ENCODE measurements at regions not wholly inside any gene's neighbourhood (a gene's known extent, or its start where the extent isn't known, plus 50 kb on each side); places are given as distances from the start of the nearest gene placed in this dataset.

- DNase-seq: no peak
These were observed 525.6 kb upstream of the CAMK1G start for GRCh38 chr1:209057901-209058300.

DNA sequence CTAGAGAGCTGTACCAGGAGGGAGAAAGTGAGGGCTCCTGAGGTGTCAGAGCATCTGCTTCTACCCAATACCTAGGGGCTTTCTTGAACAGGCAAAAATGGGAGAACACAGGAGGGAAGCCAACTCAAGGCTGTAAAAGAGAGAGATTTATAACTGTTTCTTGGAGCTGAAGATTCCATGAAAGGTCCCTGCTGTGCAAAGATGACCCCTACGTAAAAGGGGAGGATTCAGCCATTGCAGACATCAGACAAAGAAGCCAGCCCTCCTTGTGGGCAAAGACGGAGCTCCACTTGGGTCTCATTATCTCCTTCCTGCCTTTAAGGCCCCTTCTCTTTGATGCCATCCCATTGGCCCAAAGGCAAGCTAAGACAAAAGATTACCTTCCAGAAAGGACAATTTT lies 524.1 kb upstream of the CAMK1G start:
- DNase-seq: no peak

GRCh38 chr1:209059981-209060380 lies 523.5 kb upstream of the CAMK1G start:
- DNase-seq: no peak

DNA sequence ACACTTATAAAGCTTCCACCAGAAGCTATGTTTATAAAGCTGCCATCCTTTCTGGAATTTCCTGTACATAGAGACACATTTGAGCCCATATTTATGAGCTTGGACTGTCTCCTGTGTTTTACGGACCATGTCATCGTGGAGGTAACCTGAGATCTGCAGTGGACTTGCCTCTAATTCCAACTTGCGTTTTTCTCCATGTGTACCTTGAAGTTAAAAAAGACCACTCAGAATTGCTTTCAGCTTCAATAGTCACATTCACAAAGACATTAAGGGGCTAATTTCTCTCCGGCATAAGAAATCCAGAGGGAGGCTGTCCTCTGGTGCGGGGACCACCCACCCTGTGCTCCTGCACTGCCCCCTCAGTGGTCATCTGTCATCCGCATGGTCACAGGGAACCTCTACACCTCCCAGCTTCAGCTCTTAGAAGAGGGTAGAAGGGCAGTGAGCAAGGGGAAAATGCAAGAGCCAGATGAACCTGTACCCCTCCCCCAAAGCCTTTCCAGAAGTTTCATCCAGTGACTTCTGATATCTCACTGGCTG lies 521.4 kb upstream of the CAMK1G start:
- no peak for DNase-seq

GRCh38 chr1:209062863-209063262 lies 520.7 kb upstream of the CAMK1G start:
- no peak for DNase-seq

DNA sequence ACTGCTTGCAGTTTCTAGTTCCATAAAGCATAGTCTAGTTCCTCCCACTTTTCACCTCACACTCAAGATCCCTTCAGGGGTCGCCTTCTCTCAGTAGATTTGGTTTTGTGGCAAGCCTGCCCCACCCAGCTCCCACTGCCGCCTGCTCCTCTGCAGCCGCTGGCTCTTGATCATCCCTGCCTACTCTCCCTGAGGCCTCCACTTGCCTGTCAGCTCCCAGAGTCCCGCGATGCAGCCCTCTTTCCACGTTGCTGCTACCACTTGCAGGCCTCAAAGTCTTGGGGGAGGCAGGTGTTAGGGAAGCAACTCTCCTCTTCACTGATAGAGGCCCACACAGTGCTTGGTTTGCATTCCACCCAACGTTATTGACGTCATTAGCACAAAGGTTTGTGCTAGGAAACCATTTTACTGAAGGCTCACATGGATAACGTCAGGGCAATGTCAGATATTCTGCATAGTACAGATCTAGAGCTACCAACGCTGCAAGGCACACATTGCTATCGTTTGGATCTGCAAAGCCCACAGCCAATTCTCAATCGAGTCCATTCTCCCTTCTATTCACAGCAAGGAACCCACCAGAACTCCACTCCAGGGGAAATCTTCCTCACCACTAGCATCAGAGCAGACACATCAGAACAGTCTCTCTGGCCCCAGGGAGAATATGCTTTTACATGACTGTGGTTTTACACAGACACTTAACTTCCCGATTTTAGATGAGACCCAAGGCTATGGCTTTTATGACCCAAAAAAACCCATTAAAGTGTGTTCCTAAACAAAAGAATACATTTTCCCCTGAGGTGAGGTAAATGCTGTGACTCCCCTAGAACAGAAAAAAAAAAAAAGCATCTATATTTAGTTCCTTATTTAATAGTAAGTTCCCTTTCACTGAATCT lies 519.5 kb upstream of the CAMK1G start:
- peak in 1 of 51 donors; percentile 6 for DNase-seq

GRCh38 chr1:209064850-209065706 lies 518.4 kb upstream of the CAMK1G start:
- DNase-seq: no peak

- no peak for DNase-seq
These were observed 511.0 kb upstream of the CAMK1G start for GRCh38 chr1:209072481-209072880.

DNA sequence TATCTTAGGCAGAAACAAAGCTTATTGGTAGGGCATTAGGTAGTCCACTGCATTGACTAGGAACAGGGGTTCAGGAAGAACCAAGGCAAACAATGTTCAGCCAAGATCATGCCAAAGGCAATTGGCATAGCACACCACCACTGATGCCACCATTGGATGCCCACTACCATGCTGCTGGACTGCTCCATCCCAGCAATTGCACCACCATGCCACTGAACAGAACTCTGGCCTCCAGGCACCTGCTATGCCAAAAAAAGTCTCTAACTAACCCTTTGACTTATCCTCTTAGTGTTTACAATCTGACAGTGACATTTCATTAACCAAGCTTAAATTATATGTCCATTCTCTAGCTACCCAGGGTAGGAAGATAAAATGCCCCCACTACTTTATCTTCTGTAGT lies 509.6 kb upstream of the CAMK1G start:
- DNase-seq: no peak

DNA sequence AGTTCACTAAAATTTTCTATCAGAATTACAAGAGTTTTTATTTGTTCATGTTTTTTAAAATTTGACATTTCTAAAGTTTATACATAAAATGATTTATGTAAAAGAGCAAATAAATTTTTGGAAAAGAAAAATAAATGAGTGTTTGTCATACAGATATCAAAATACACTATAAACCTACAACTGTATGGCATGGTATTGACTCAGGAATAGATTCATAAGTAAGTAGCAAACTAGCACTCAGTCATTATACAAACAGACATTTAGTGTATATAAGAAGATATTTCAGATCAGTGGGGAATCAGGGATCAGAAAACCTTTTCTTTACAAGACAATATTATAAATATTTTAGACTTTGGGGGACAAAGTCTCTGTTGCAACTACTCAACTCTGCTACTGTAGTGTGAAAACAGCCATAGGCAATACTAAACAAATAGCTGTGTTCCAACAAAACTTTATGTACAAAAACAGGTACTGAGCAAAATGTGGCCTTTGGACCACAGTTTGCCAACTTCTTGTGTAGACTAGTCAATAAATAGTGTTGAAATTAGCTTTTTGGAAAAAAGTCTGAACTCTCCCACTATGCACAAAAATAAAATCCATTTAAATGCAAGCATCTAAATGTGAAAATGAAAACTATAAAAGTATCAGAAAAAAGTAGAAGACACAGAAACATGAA lies 508.8 kb upstream of the CAMK1G start:
- DNase-seq: no peak

DNA sequence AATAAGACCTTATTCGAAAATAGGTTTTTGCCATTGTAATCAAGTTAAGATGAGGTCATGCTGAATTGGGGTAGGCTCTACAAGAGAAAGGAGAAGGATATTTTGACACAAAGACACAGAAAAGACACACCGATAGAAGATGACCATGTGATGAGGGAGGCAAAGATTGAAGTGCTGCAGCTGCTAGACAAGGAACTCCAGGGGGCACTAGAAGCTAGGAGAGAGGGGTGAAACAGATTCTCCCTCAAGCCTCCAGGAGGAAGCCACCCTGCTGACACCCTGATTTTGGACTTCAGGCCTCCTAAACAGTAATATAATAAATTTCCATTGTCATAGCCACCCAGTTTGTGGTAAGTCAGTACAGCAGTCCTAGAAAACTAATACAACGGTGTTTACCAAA lies 506.8 kb upstream of the CAMK1G start:
- no peak for DNase-seq

DNA sequence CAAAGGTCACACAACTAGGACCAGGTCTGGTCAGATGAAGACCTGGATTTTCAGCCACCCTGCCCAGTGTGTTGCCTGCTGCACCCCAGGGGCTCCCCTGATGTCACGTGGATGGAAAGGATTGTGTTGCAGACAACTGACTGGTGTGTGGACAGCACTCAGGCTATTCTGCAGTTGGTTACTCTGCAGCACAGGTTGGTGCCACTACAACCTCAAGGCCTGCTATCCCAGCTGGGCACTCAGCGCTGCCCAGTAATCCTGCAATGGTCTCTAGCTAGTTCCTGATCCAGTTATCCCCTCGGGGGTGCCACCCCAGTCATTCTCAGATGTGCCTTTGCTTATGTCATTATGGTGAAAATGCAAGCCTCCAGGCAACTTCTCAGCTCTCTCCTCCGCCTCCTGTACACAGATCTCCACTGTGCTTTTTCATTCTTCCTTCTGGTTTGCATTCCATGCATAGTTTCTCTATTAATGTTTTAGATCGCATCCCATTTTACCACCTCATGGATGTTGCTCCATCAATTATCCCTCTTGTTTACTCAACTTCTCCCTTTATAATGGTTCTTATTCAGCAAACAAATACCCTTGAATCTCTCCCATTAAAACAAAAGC lies 503.2 kb upstream of the CAMK1G start:
- no peak for DNase-seq

DNA sequence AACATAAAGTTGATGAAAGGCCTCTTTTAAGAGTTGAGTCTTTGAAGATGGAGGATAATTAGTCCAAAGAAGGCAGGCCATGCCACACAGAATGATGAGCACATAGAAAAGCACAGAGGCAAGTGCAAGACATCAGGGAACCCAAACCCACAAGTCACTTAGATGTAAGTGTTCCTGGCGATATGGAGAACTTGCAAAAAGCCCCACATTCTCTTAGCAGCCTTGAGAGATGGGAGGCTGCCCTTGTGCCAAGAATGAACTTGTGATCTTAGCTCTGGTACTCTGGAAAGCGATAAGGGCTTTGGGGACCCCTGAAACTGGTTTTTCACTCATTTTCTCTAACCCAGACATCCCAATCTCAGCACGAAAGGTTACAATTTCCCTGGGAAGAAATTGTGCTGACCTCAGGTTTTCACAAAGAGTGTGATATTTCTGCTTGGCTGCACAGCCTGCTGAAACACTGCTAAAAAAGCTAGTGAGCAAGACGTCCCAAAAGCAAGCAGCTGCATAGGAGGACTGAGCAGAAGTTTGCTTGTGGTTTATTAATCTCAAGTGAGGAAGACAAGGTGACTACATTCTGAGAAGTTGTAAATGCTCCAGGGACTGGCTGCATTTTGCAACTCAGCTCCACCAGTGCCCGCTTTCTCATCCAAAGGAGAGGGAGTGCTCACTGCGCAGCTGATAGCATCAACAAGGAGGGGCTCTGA lies 496.9 kb upstream of the CAMK1G start:
- DNase-seq: no peak

DNA sequence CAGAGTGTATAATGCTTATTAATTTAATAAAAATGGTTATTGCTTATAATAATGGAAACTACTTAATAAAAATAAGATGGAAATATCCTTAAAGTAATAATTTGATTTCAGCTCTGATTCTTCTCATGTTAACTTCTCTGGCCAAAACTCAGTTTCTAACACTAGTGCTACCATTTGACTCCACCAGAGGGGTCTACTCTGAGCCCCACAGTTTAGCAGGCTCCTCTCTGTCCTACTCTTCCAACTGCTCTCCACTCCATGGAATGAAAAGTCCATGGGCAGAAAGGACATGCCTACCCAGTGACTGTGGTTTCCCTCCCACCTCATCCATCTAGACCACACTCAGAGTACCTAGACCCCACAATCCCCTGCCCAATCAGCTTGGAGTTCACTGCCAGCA lies 489.1 kb upstream of the CAMK1G start:
- no peak for DNase-seq

DNA sequence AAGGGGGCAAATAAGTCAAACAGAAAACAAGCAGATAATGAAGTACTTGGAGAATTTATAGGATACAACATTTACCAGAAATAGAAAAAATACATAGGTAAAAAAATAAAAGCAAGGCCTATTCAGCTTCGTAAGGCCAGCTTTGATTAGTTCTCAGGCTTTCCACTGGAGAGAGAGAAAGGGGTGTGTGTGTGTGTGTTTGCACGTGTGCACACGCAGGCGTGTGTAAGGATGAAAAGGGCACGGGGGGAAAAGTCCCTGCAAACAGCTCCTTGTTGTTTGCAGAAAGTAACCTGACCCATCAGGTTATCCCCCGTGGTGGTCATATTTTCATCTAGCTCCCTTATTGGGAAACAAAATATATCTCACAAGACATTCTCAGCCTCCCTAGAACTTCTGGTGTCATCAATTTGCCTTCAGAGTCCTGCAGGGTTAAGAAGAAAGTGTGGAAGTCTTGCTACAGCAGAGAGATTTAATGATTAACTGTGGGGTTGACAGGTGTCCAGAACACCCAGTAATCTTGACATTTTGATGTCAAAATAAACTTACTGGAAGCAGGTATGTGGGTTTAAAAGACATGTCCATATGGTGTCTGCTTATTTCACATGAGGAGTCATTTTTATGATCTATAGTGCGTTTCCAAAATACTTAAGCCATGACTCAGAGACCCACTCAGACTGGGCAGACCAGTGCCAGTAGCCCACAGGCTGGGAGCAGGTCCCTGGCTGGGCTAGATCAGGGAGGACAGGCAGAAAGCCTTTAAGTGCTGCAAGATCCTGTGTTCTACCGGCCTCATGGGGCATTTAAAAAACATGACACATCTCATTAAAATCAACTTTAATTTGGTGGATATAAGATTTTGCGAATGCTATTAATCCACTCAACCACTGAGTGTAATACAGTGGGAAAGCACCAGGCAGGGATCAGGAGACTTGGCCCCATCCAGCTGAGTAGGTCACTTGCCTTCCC lies 487.6 kb upstream of the CAMK1G start:
- DNase-seq: no peak

DNA sequence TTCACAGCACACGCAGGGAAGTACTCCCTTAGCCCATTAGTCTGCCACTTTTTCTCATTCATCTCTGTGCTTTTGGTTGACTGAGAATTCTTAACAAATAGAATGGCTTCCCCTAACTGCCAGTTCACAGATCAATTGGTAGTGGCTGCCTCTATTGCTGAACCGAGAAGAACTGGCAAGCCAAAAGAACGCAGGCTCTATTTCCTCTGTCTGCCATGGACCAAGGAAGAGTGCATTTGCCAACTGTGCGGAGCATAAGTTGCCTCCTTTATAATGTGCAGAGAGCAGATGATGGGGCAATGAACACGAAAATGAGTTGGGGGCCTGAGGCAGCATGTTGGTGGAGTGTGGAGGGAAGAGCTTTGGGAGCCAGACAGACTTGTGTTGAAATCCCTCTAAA lies 483.1 kb upstream of the CAMK1G start:
- no peak for DNase-seq

GRCh38 chr1:209101106-209101505 lies 482.4 kb upstream of the CAMK1G start:
- peak in 1 of 51 donors; percentile 7 for DNase-seq

DNA sequence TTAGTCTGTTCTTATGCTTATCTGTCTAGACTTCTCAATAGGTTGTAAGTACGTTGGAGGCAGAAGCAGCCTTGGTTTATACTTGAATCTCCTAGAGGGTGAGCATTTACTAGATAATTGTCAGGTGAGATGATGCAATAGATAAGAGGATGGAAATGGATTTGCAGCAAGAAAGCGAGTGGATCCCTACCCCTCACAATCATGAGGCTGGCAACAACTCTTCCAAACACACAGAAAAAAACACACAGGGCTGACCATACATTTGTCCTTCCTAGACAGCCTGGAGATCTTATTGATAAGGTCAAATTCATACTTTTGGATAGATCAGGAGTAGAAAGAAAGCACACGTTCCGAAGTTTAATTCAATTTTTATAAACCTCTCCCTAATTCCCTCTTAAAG lies 481.4 kb upstream of the CAMK1G start:
- no peak for DNase-seq

DNA sequence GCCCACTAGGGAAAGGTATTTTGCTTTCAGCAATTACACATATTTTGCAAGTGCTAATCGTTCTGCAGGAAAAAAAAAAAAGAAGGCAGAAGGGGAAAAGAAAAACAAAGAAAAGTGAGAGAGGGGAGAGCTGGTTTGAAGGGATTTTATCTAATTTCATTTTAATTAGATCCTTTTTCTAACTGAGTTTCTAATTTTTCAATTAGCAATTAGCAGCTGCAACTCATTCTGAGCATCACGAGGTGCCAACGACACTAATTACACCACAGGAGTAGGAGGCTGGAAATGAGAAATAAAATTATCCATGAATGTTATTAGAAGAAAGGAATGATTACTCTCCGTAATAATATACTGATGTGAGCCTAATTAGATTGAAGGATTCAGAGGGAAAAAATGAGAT lies 481.0 kb upstream of the CAMK1G start:
- peak in 1 of 51 donors; percentile 3 for DNase-seq

Data from hypothalamus (tissue), 51 donors.